NB4 (cell line): ENCODE measurements at regions not wholly inside any gene's neighbourhood (a gene's known extent, or its start where the extent isn't known, plus 50 kb on each side); places are given as distances from the start of the nearest gene placed in this dataset.

Source experiments
- MYC ChIP-seq: IDR thresholded peaks from 2 replicates; pipeline ENCODE4 v1.6.1; 2011; ENCODE audit warnings: low read depth, low read length
- POLR2A ChIP-seq: IDR thresholded peaks from 2 replicates; pipeline ENCODE4 v1.6.1; 2011; ENCODE audit warnings: mild to moderate bottlenecking; ENCODE audit not compliant: insufficient read length; ENCODE audit errors: extremely low read depth

DNA sequence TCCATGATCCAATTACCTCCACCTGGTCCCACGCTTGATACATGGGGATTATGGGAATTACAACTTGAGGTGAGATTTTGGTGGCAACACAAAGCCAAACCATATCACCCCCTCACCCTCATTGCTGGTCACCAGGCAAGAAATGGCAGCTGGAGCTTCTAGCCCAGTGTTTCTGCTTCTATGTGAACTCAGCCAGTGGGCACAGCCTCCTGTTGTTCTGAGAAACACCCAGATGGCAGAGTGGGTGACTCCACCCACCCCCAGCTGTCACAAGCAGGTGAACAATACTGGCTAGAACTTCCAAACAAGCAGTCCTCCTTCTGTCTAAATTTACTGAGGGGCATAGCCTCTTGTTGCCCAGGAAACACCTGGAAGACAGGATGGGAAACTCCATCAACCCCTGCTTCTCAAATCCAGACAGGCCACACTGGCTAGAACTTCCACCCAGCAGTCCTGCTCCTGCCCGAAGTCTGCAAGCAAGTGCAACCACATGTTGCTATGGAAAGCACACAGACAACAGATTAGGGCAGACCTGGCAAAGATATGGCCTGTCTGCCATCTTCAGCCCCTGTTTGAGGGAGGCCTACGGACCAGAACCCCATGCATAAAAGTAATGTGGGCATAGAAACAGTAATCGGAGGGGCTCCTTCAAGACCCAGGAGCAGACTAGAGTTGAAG lies 114.1 kb downstream of the DTWD1 start:
- TF ChIP-seq MYC = no peak
- no peak for TF ChIP-seq POLR2A
